ENCODE measurements at regions not wholly inside any gene's neighbourhood (a gene's known extent, or its start where the extent isn't known, plus 50 kb on each side); places are given as distances from the start of the nearest gene placed in this dataset.
"Not testable (repeated sequence)": the region's sequence is repeated elsewhere in the genome, so short reads cannot be mapped to it uniquely, and the experiment has no call there.

- peak; percentile 19 for DNase-seq
Measured at GRCh38 chr6:139982195-139982594, 607.7 kb upstream of the CITED2 start.

GRCh38 chr6:139981768-139982181, 607.3 kb upstream of the CITED2 start:
- DNase-seq, result peak; percentile 77

- no peak for DNase-seq
Measured at GRCh38 chr6:139981066-139981624, 606.7 kb upstream of the CITED2 start.

- DNase-seq, result not testable (repeated sequence)
Measured at GRCh38 chr6:139980631-139981030, 606.2 kb upstream of the CITED2 start.

GRCh38 chr6:139979021-139979725, 604.7 kb upstream of the CITED2 start:
- DNase-seq, result peak; percentile 40

- DNase-seq, result no peak
Measured at GRCh38 chr6:139977887-139978332, 603.5 kb upstream of the CITED2 start.

- DNase-seq, result peak; percentile 17
Measured at GRCh38 chr6:139973669-139974344, 599.4 kb upstream of the CITED2 start.

GRCh38 chr6:139972116-139972515, 597.7 kb upstream of the CITED2 start:
- no peak for DNase-seq

- DNase-seq, result no peak
Measured at GRCh38 chr6:139970591-139970991, 596.1 kb upstream of the CITED2 start.

- no peak for DNase-seq
Measured at GRCh38 chr6:139967497-139967896, 593.0 kb upstream of the CITED2 start.

- DNase-seq, result no peak
Measured at GRCh38 chr6:139965393-139965792, 590.9 kb upstream of the CITED2 start.

GRCh38 chr6:139964737-139965136, 590.3 kb upstream of the CITED2 start:
- DNase-seq, result no peak

GRCh38 chr6:139962654-139963347, 588.4 kb upstream of the CITED2 start:
- no peak for DNase-seq

GRCh38 chr6:139961190-139961589, 586.7 kb upstream of the CITED2 start:
- DNase-seq, result no peak

GRCh38 chr6:139960671-139961070, 586.2 kb upstream of the CITED2 start:
- DNase-seq, result no peak

- DNase-seq, result no peak
Measured at GRCh38 chr6:139955366-139956155, 581.1 kb upstream of the CITED2 start.

GRCh38 chr6:139954463-139955071, 580.1 kb upstream of the CITED2 start:
- DNase-seq, result no peak

- DNase-seq, result not testable (repeated sequence)
Measured at GRCh38 chr6:139953780-139954179, 579.3 kb upstream of the CITED2 start.

- no peak for DNase-seq
Measured at GRCh38 chr6:139951172-139951571, 576.7 kb upstream of the CITED2 start.

- DNase-seq, result no peak
Measured at GRCh38 chr6:139944976-139945375, 570.5 kb upstream of the CITED2 start.

- no peak for DNase-seq
Measured at GRCh38 chr6:139944131-139944530, 569.7 kb upstream of the CITED2 start.

- DNase-seq, result peak; percentile 86
Measured at GRCh38 chr6:139943391-139943790, 568.9 kb upstream of the CITED2 start.

Measured in tongue (tissue), 1 donor.